IMR-90 (cell line): ENCODE measurements at regions not wholly inside any gene's neighbourhood (a gene's known extent, or its start where the extent isn't known, plus 50 kb on each side); places are given as distances from the start of the nearest gene placed in this dataset.
A peak's percentile ranks its signal among the peaks of the same experiment; 100 is the strongest.

Experiments used
- ATAC-seq: fragments of 200-7000 bp; cut with Tn5 transposase; 2 replicates; pipeline ENCODE4 v1.9.1; 2020; ENCODE audit warnings: low read depth, mild to moderate bottlenecking, moderate library complexity
- BruUV-seq: library from RNA; stranded (reverse); fragments of 400-500 nt; replicated peaks from 2 replicates; lab custom pipeline; 2021; lab: Mats Ljungman, UMichigan
- CTCF ChIA-PET: fragments of 300-600 bp; formaldehyde crosslinking; extraction: SDS; loops from one replicate; lab custom pipeline; 2021; ENCODE audit warnings: antibody characterized with exemption; lab: Yijun Ruan, JAX
- POLR2A ChIA-PET: fragments of 300-600 bp; sonication (Branson Sonifier 250); formaldehyde crosslinking; loops from one replicate; lab custom pipeline; 2022; ENCODE audit warnings: antibody characterized with exemption; ENCODE audit not compliant: unreplicated experiment; lab: Charles Lee
- DNase-seq: peaks from one replicate; pipeline ENCODE4 v3.0.0; 2013
- H2AFZ ChIP-seq: replicated peaks from 2 replicates; pipeline ENCODE3; 2013; ENCODE audit warnings: low read length, mild to moderate bottlenecking; ENCODE audit not compliant: poor library complexity
- H2AK5ac ChIP-seq: 2 replicates; pipeline ENCODE4 v1.6.1; 2013; ENCODE audit warnings: low read depth, low read length, inconsistent platforms
- H2AK9ac ChIP-seq: replicated peaks from 2 replicates; pipeline ENCODE3; 2013; ENCODE audit warnings: mild to moderate bottlenecking, low read depth, low read length, moderate library complexity; ENCODE audit not compliant: poor library complexity
- H2BK120ac ChIP-seq: 2 replicates; pipeline ENCODE4 v1.6.1; 2013; ENCODE audit warnings: low read depth, low read length, inconsistent platforms
- H2BK15ac ChIP-seq: 3 replicates; pipeline ENCODE4 v1.6.1; 2013; ENCODE audit warnings: low read depth, low read length, inconsistent platforms
- H2BK20ac ChIP-seq: 2 replicates; pipeline ENCODE4 v1.6.1; 2013; ENCODE audit warnings: low read depth, mild to moderate bottlenecking, inconsistent platforms, low read length, moderate library complexity
- H2BK5ac ChIP-seq: 2 replicates; pipeline ENCODE4 v1.6.1; 2013; ENCODE audit warnings: mild to moderate bottlenecking, low read depth, low read length, inconsistent platforms; ENCODE audit not compliant: poor library complexity, severe bottlenecking
- H3K14ac ChIP-seq: replicated peaks from 2 replicates; pipeline ENCODE4 v1.6.1; 2013; ENCODE audit warnings: low read depth, low read length, inconsistent platforms
- H3K18ac ChIP-seq: 2 replicates; pipeline ENCODE4 v1.6.1; 2013; ENCODE audit warnings: low read depth, low read length, control low read depth
- H3K23ac ChIP-seq: 2 replicates; pipeline ENCODE4 v1.6.1; 2013; ENCODE audit warnings: low read depth, low read length, inconsistent platforms
- H3K27ac ChIP-seq: 2 replicates; pipeline ENCODE4 v1.5.1; 2013; ENCODE audit warnings: mild to moderate bottlenecking, control low read depth, low read length; ENCODE audit not compliant: insufficient read depth
- H3K27me3 ChIP-seq: 2 replicates; pipeline ENCODE4 v1.6.1; 2013; ENCODE audit warnings: low read length; ENCODE audit not compliant: control insufficient read depth, insufficient read depth
- H3K36me3 ChIP-seq: 2 replicates; pipeline ENCODE4 v1.6.1; 2013; ENCODE audit warnings: low read length, mixed read lengths; ENCODE audit not compliant: control insufficient read depth, insufficient read depth
- H3K4ac ChIP-seq: 2 replicates; pipeline ENCODE4 v1.6.1; 2013; ENCODE audit warnings: low read depth, low read length, inconsistent platforms
- H3K4me1 ChIP-seq: 2 replicates; pipeline ENCODE4 v1.6.1; 2013; ENCODE audit warnings: low read length, mixed read lengths; ENCODE audit not compliant: control insufficient read depth, insufficient read depth
- H3K4me2 ChIP-seq: 2 replicates; pipeline ENCODE4 v1.6.1; 2013; ENCODE audit warnings: low read depth, mild to moderate bottlenecking, control low read depth, low read length, moderate library complexity
- H3K4me3 ChIP-seq: 2 replicates; pipeline ENCODE4 v1.5.1; 2013; ENCODE audit warnings: low read depth, mild to moderate bottlenecking, control low read depth, low read length, moderate library complexity; ENCODE audit not compliant: insufficient read depth
- H3K56ac ChIP-seq: 2 replicates; pipeline ENCODE4 v1.6.1; 2013; ENCODE audit warnings: low read length, inconsistent platforms; ENCODE audit not compliant: insufficient read depth; ENCODE audit errors: extremely low read depth
- H3K79me1 ChIP-seq, 2 experiments: 2 replicates each; pipeline ENCODE4 v1.6.1; 2013; ENCODE audit warnings: low read length in 2 of 2, inconsistent platforms in 1 of 2, low read depth in 1 of 2
- H3K9ac ChIP-seq: 2 replicates; pipeline ENCODE4 v1.6.1; 2013; ENCODE audit warnings: low read depth, low read length, control low read depth
- H3K9me1 ChIP-seq: 2 replicates; pipeline ENCODE4 v1.6.1; 2013; ENCODE audit warnings: low read length, inconsistent platforms; ENCODE audit not compliant: insufficient read depth
- H3K9me3 ChIP-seq: 2 replicates; pipeline ENCODE4 v1.6.1; 2013; ENCODE audit warnings: low read length; ENCODE audit not compliant: control insufficient read depth, insufficient read depth
- H4K20me1 ChIP-seq: 2 replicates; pipeline ENCODE4 v1.6.1; 2013; ENCODE audit warnings: low read length, inconsistent platforms; ENCODE audit not compliant: insufficient read depth
- H4K5ac ChIP-seq: 2 replicates; pipeline ENCODE4 v1.6.1; 2013; ENCODE audit warnings: mild to moderate bottlenecking, low read depth, low read length, control low read depth
- H4K8ac ChIP-seq, 2 experiments: 2 replicates each; pipeline ENCODE4 v1.6.1; 2013; ENCODE audit warnings: low read depth in 2 of 2, low read length in 2 of 2, control low read depth in 1 of 2, inconsistent platforms in 1 of 2
- H4K91ac ChIP-seq: 2 replicates; pipeline ENCODE4 v1.6.1; 2013; ENCODE audit warnings: low read depth, low read length, inconsistent platforms; ENCODE audit not compliant: insufficient read depth
- BHLHE40 ChIP-seq: fragments of 150-350 bp; IDR thresholded peaks from 2 replicates; pipeline ENCODE4 v1.6.1; 2016; ENCODE audit warnings: mild to moderate bottlenecking, low read depth, low read length
- MAZ ChIP-seq: IDR thresholded peaks from 2 replicates; pipeline ENCODE4 v1.6.1; 2012; ENCODE audit warnings: low read depth, mild to moderate bottlenecking, low read length, improper control_type of control experiment, moderate library complexity, borderline replicate concordance
- POLR2A ChIP-seq: IDR thresholded peaks from 2 replicates; pipeline ENCODE4 v1.6.1; 2012; ENCODE audit warnings: mild to moderate bottlenecking, low read depth, low read length
- RCOR1 ChIP-seq: IDR thresholded peaks from 2 replicates; pipeline ENCODE4 v1.6.1; 2012; ENCODE audit warnings: mild to moderate bottlenecking, low read length, improper control_type of control experiment; ENCODE audit not compliant: insufficient replicate concordance
- RFX5 ChIP-seq: IDR thresholded peaks from 2 replicates; pipeline ENCODE4 v1.8.0; 2012; ENCODE audit warnings: low read depth, mild to moderate bottlenecking, low read length, moderate library complexity
- WGBS, 2 experiments: methylation state at CpG; one replicate each; pipeline versions ENCODE4 v1.1.5 to v1.1.7; 2013; ENCODE audit warnings: missing lambda C conversion rate in 2 of 2; ENCODE audit not compliant: insufficient read length in 1 of 2; ENCODE audit errors: extremely low coverage in 2 of 2; 5-methylcytosine and 5-hydroxymethylcytosine counted together
- dilution Hi-C: fragments of 300-500 bp; cut with HindIII; formaldehyde crosslinking; loops from one replicate; pipeline ENCODE4 v1.14.3; 2018; ENCODE audit warnings: low sequenced_read_pairs; ENCODE audit not compliant: unreplicated experiment
- in situ Hi-C: fragments of 300-500 bp; cut with MboI; formaldehyde crosslinking; loops from 3 replicates; pipeline ENCODE4 v1.14.3; 2019; ENCODE audit warnings: low sequenced_read_pairs, inconsistent platforms, mixed read lengths
- intact Hi-C: fragments of 100-400 bp; cut with micrococcal nuclease; formaldehyde crosslinking; loops from 2 replicates; pipeline ENCODE4 v1.10.0; 2022

DNA sequence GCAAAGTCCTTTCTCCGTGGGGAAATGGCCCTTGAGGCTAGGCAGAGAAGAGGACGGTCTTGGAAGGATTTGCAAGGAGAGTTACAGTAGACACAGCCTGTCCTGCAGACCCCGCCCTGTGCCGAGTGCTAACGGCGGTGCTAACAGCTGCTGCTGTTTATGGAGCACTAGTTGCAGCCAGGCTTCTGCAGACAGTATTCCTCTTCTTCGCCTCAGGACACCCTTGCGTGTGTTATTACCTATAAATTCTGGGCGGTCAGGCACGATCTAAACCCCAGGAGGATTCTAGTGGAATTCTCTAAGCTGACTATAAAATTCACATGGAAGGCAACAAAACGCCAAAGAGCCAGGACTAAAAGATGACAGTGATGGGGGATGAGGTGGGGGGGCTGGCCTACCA, 139.8 kb downstream of the GLI2 start:
- no CpG with 5 or more reads among the region's 11 CpGs for WGBS, 2 experiments
- Histone ChIP-seq H2AK5ac (no peak overlapping the region), H3K9me1 (peaks cover 41% of the 10 kb centered on the region), H2BK120ac (no peak overlapping the region), H3K4ac (peak overlapping the region; percentile 15; the same call in 1 of the 2 replicates), H3K36me3 (no peaks in the 10 kb centered on the region; the same call in 1 of the 2 replicates), H3K56ac (no peak overlapping the region), H4K5ac (no peak overlapping the region), H3K23ac (peak overlapping the region; percentile 53; the same call in 1 of the 2 replicates), H3K4me1 (peaks cover 20% of the 10 kb centered on the region), H3K4me2 (no peak overlapping the region), H2BK5ac (no peak overlapping the region), H2BK15ac (no peak overlapping the region), H3K18ac (no peak overlapping the region), H3K9ac (no peak overlapping the region), H3K4me3 (no peak overlapping the region), H3K79me1 (peaks cover 42 to 89% of the 10 kb centered on the region in 2 experiments), H3K9me3 (no peaks in the 10 kb centered on the region), H3K27ac (no peak overlapping the region), H3K14ac (0 out of 2 replicates have a peak overlapping the region, but pooled peaks have one; percentile 10), H4K20me1 (peaks cover 85% of the 10 kb centered on the region), H2AFZ (no peak overlapping the region), H2BK20ac (no peak overlapping the region), H2AK9ac (no peak overlapping the region), H3K27me3 (no peaks in the 10 kb centered on the region), H4K91ac (no peak overlapping the region), H4K8ac (no peak overlapping the region)
- ATAC-seq (0 out of 2 replicates have a peak, but pooled peaks have one; percentile 8), DNase-seq (no peak)
- ChIA-PET POLR2A (no interaction called here), CTCF (no interaction called here)
- no peak for TF ChIP-seq BHLHE40
- no peak for TF ChIP-seq RCOR1
- no peak for TF ChIP-seq POLR2A
- no peak for TF ChIP-seq RFX5
- TF ChIP-seq MAZ = no peak
- BruUV-seq = no TSS peak
- intact Hi-C loops (no loop called here), in situ Hi-C loops (no loop called here), dilution Hi-C loops (no loop called here)
